ENCODE measurements at regions not wholly inside any gene's neighbourhood (a gene's known extent, or its start where the extent isn't known, plus 50 kb on each side); places are given as distances from the start of the nearest gene placed in this dataset.

GRCh38 chr21:15353546-15353945, 288.7 kb upstream of the NRIP1 start:
- DNase-seq: no peak
- H3K9me3 ChIP-seq (ENCODE audit: severe bottlenecking): no peaks in the 10 kb centered on the region
- no peak overlapping the region for H3K4me3 ChIP-seq (ENCODE audit: low read depth, low read length)
- H3K36me3 ChIP-seq: no peaks in the 10 kb centered on the region
- no peaks in the 10 kb centered on the region for H3K27me3 ChIP-seq (ENCODE audit: insufficient read depth, low read depth, severe bottlenecking)
- no peak for TF ChIP-seq CTCF (IDR thresholded peaks at IDR 0.05; ENCODE audit: low read depth, low read length)
- H3K27ac ChIP-seq: no peak overlapping the region

GRCh38 chr21:15354516-15354915, 289.7 kb upstream of the NRIP1 start:
- no peak for TF ChIP-seq CTCF (IDR thresholded peaks at IDR 0.05; ENCODE audit: low read depth, low read length)
- no peaks in the 10 kb centered on the region for H3K27me3 ChIP-seq (ENCODE audit: insufficient read depth, low read depth, severe bottlenecking)
- H3K9me3 ChIP-seq (ENCODE audit: severe bottlenecking): no peaks in the 10 kb centered on the region
- no peak overlapping the region for H3K27ac ChIP-seq
- no peaks in the 10 kb centered on the region for H3K36me3 ChIP-seq
- no peak overlapping the region for H3K4me3 ChIP-seq (ENCODE audit: low read depth, low read length)
- no peak for DNase-seq

- H3K9me3 ChIP-seq (ENCODE audit: severe bottlenecking): no peaks in the 10 kb centered on the region
- no peaks in the 10 kb centered on the region for H3K36me3 ChIP-seq
- H3K27ac ChIP-seq: no peak overlapping the region
- no peak for DNase-seq
- H3K27me3 ChIP-seq (ENCODE audit: insufficient read depth, low read depth, severe bottlenecking): no peaks in the 10 kb centered on the region
- no peak for TF ChIP-seq CTCF (IDR thresholded peaks at IDR 0.05; ENCODE audit: low read depth, low read length)
- no peak overlapping the region for H3K4me3 ChIP-seq (ENCODE audit: low read depth, low read length)
These were observed 290.3 kb upstream of the NRIP1 start for GRCh38 chr21:15355066-15355465.

GRCh38 chr21:15359251-15359650, 294.5 kb upstream of the NRIP1 start:
- no peaks in the 10 kb centered on the region for H3K27me3 ChIP-seq (ENCODE audit: insufficient read depth, low read depth, severe bottlenecking)
- H3K4me3 ChIP-seq (ENCODE audit: low read depth, low read length): no peak overlapping the region
- no peaks in the 10 kb centered on the region for H3K36me3 ChIP-seq
- no peaks in the 10 kb centered on the region for H3K9me3 ChIP-seq (ENCODE audit: severe bottlenecking)
- TF ChIP-seq CTCF (IDR thresholded peaks at IDR 0.05; ENCODE audit: low read depth, low read length): no peak
- no peak for DNase-seq
- H3K27ac ChIP-seq: no peak overlapping the region

GRCh38 chr21:15362458-15362857, 297.7 kb upstream of the NRIP1 start:
- Histone ChIP-seq H3K9me3 (ENCODE audit: severe bottlenecking) (no peaks in the 10 kb centered on the region), H3K27me3 (ENCODE audit: insufficient read depth, low read depth, severe bottlenecking) (no peaks in the 10 kb centered on the region), H3K27ac (no peak overlapping the region), H3K4me3 (ENCODE audit: low read depth, low read length) (no peak overlapping the region), H3K36me3 (no peaks in the 10 kb centered on the region)
- TF ChIP-seq CTCF (IDR thresholded peaks at IDR 0.05; ENCODE audit: low read depth, low read length): no peak
- DNase-seq: no peak

- DNase-seq: no peak
- no peaks in the 10 kb centered on the region for H3K9me3 ChIP-seq (ENCODE audit: severe bottlenecking)
- no peak for TF ChIP-seq CTCF (IDR thresholded peaks at IDR 0.05; ENCODE audit: low read depth, low read length)
- H3K27me3 ChIP-seq (ENCODE audit: insufficient read depth, low read depth, severe bottlenecking): no peaks in the 10 kb centered on the region
- no peaks in the 10 kb centered on the region for H3K36me3 ChIP-seq
- no peak overlapping the region for H3K4me3 ChIP-seq (ENCODE audit: low read depth, low read length)
- no peak overlapping the region for H3K27ac ChIP-seq
These were observed 299.1 kb upstream of the NRIP1 start for GRCh38 chr21:15363921-15364320.

All from WERI-Rb-1 (cell line).